Omental fat pad (tissue), 3 donors: ENCODE measurements at regions not wholly inside any gene's neighbourhood (a gene's known extent, or its start where the extent isn't known, plus 50 kb on each side); places are given as distances from the start of the nearest gene placed in this dataset.

Experiments used
- ATAC-seq: fragments of 150-250 bp; one replicate; pipeline ENCODE4 v1.9.1; 2016; ENCODE audit warnings: mild to moderate bottlenecking, moderate library complexity; ENCODE audit not compliant: low FRiP score
- DNase-seq: peaks from one replicate; pipeline ENCODE4 v3.0.0-alpha.2; 2019; ENCODE audit warnings: low spot score
- TF ChIP-seq, protein P1 (sequence below), 3 donors: fragments of 450-650 bp; IDR thresholded peaks; one replicate each; pipeline ENCODE4 v1.5.1; 2016 to 2017; ENCODE audit warnings: antibody characterized with exemption in 3 of 3, mild to moderate bottlenecking in 3 of 3, moderate library complexity in 2 of 3

DNA sequence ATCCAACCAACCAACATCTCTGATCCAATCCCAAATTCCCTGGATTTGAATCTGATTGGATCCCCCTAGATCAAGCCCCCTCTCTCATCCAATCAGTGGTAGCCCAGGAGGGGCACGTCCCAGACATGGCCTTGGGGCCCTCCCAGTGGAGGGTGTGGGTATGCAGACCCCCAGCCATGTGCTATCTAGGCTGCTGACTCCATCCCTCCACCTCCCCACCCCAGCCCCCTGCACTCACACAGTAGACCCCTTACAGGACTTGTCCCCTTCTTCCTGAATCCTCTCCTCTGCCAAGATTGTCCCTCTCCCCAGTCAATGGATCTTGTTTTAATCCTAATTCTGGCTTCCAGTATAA is 153.4 kb downstream of the OAT start:
- no peak for ATAC-seq
- TF ChIP-seq, protein P1, sequence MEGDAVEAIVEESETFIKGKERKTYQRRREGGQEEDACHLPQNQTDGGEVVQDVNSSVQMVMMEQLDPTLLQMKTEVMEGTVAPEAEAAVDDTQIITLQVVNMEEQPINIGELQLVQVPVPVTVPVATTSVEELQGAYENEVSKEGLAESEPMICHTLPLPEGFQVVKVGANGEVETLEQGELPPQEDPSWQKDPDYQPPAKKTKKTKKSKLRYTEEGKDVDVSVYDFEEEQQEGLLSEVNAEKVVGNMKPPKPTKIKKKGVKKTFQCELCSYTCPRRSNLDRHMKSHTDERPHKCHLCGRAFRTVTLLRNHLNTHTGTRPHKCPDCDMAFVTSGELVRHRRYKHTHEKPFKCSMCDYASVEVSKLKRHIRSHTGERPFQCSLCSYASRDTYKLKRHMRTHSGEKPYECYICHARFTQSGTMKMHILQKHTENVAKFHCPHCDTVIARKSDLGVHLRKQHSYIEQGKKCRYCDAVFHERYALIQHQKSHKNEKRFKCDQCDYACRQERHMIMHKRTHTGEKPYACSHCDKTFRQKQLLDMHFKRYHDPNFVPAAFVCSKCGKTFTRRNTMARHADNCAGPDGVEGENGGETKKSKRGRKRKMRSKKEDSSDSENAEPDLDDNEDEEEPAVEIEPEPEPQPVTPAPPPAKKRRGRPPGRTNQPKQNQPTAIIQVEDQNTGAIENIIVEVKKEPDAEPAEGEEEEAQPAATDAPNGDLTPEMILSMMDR (IDR thresholded peaks at IDR 0.05) = no peak
- DNase-seq = no peak

DNA sequence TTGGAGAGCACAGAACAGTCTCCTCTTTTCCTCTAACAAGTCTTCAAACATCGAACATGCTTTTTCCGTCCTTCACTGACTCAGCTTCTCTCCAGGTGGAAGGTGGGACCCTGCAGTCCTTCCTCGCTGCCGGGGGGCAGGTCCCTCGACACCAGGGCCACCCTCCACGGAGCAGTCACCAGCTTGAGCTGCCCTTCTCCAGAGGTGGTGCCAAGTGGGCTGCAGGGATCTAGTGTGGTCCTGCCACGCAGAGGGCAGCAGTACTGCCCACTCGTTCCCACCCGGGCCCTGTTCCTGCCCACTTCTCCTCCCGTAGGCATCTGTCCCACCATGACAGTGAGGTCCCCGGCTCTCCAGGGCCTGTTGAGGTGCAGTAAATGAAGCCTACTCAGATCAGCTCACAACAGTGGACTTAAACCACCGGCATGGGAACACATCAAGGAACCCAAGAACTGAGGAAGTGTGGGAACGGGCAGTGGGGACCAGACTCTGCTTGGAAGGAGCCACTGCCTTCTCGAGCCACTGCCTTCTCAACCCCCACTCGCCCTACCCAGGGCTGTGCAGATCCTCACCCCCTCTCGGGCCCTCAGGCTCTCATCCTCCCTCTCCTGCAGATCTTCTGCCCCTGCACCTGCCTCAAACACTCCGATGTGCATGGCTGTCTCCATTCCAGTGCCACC is 153.9 kb downstream of the OAT start:
- DNase-seq (no peak), ATAC-seq (no peak)
- TF ChIP-seq, protein P1 (IDR thresholded peaks at IDR 0.05) = no peak

DNA sequence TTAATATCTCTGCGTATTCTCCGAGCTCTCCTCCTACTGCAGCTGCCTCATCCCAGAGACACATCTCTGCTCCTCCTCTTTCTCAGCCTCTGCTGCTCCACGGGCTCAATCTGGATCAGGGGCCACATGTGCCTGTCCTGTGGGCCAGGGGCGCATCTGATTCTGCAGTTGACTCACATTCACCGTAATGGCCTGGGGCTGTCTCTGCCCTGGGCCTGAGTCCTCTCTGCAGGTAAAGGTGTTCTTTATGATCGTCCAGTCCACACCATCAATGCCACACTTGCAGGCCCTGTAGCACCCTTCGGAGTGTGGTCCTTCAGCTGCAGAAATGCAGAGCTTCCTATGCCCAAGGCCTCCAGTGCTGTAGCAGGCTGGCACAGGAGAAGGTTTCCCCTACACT is 154.5 kb downstream of the OAT start:
- ATAC-seq (no peak), DNase-seq (no peak)
- TF ChIP-seq, protein P1 (IDR thresholded peaks at IDR 0.05) = no peak

DNA sequence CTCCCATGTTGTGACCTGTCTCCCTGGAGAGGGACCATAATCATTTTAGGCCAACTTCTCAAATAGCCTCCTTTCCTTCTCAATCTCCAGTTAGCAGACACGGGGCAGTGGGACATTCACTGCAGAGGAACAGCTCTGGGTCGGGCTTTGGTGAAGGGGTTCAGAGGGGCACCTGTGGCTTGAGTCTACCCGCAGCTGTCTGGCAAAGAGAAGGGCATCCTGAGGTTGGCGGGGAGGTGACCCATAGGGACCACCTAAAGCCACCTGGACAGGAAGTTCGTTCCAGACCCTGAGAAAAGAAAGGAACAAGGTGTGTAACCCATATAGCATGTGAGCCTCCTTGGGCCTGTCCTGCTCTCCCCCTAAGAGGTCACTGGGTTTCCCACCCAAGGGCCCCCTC is 155.0 kb downstream of the OAT start:
- ATAC-seq = no peak
- DNase-seq = no peak
- TF ChIP-seq, protein P1 (IDR thresholded peaks at IDR 0.05) = no peak

DNA sequence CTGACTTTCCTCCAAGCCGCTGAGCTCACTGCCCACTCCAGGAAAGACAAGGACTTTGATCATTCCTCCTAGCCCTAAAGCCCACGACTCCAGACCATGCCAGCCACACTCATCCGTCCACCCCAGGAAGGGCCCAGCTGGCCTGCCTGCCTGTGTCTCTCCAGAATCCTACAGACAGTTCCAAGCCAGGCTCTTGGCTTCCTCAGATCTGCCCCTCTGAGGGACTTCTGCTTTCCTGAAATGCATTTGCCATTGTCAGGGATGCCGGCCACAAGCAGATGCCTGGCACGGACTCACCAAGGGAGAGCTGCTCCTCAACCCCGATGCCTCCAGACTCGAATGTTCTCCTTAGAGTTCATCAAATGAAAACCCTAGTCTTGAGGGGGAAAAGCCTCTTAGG is 155.8 kb downstream of the OAT start:
- TF ChIP-seq, protein P1 (IDR thresholded peaks at IDR 0.05) = no peak

DNA sequence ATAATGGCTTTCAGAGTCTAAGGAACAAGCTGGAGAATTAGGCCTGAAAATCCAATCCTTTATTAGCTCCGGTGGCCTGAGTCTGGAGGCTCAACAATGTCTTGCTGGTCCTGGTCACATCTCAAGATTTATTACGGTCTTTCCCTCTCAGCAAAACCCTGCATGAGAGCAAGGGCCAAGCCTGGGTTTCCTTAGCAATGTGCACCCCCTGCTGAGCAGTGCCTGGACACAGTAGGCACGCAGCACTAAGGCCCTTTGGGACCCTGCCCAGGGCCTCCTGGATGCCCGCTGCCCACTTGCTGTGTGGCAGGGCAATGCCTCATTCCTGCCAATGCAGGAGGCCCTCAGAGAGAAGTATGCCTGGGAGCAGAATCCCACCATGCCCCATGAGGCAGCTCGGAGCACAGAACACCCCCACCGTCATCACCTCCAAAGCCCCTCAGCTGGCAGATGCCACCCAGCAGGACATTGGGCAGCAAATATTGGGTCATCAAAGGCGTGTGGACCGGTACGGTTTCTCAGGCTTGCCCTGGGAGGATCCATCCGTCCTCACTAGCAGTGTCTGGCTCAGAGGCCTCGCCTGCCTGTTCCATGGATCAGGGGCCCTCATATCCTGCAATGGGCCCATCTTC is 156.4 kb downstream of the OAT start:
- no peak for ATAC-seq
- TF ChIP-seq, protein P1 (IDR thresholded peaks at IDR 0.05) = no peak
- DNase-seq = no peak

More for the DNA sequence above, 155.8 kb downstream of the OAT start:
- DNase-seq = no peak
- ATAC-seq = no peak
